Nephron (organoid): ENCODE measurements at regions not wholly inside any gene's neighbourhood (a gene's known extent, or its start where the extent isn't known, plus 50 kb on each side); places are given as distances from the start of the nearest gene placed in this dataset.
A peak's percentile ranks its signal among the peaks of the same experiment; 100 is the strongest.

Experiments used
- H3K27ac Mint-ChIP-seq, 3 experiments: 2 replicates each; pipeline ENCODE4 v1.8.0; 2020; ENCODE audit warnings: mixed read lengths in 3 of 3, mild to moderate bottlenecking in 2 of 3, moderate library complexity in 1 of 3
- H3K27me3 Mint-ChIP-seq: 2 replicates; pipeline ENCODE4 v1.8.0; 2021; ENCODE audit warnings: low read depth, mild to moderate bottlenecking, moderate library complexity, mixed read lengths
- H3K36me3 Mint-ChIP-seq: 2 replicates; pipeline ENCODE4 v1.8.0; 2020; ENCODE audit warnings: low read depth, mixed read lengths
- H3K4me1 Mint-ChIP-seq: 2 replicates; pipeline ENCODE4 v1.8.0; 2020; ENCODE audit warnings: mixed read lengths
- H3K4me3 Mint-ChIP-seq, 3 experiments: 2 replicates each; pipeline ENCODE4 v1.8.0; 2020; ENCODE audit warnings: mild to moderate bottlenecking in 3 of 3, mixed read lengths in 3 of 3, moderate library complexity in 2 of 3
- H3K9me3 Mint-ChIP-seq: 2 replicates; pipeline ENCODE4 v1.8.0; 2020; ENCODE audit warnings: mixed read lengths
- CTCF ChIP-seq, 3 experiments: fragments of 200-600 bp; sonication (generic); IDR thresholded peaks; one replicate each; pipeline ENCODE4 v1.5.0; 2021; ENCODE audit warnings: antibody characterized with exemption in 3 of 3; ENCODE audit not compliant: unreplicated experiment in 3 of 3

- Mint-ChIP-seq H3K4me1 (peaks cover 27% of the 10 kb centered on the region), H3K36me3 (no peaks in the 10 kb centered on the region), H3K9me3 (no peaks in the 10 kb centered on the region), H3K4me3 (no peak overlapping the region), H3K27me3 (peaks cover 21% of the 10 kb centered on the region), H3K27ac (peak overlapping the region in 1 of 3 experiments; percentile 9)
- no peak for TF ChIP-seq CTCF (IDR thresholded peaks at IDR 0.05; ENCODE audit: unreplicated experiment in 3 of 3)
These were observed 198.3 kb downstream of the ERCC6L2 start for GRCh38 chr9:96073531-96074480.

GRCh38 chr9:96072930-96073329 lies 197.4 kb downstream of the ERCC6L2 start:
- no peak overlapping the region for H3K27ac Mint-ChIP-seq
- TF ChIP-seq CTCF (IDR thresholded peaks at IDR 0.05; ENCODE audit: unreplicated experiment in 3 of 3), result no peak
- no peaks in the 10 kb centered on the region for H3K36me3 Mint-ChIP-seq
- no peak overlapping the region for H3K4me3 Mint-ChIP-seq
- H3K9me3 Mint-ChIP-seq, result no peaks in the 10 kb centered on the region
- H3K4me1 Mint-ChIP-seq, result peaks cover 30% of the 10 kb centered on the region
- H3K27me3 Mint-ChIP-seq, result peaks cover 21% of the 10 kb centered on the region

GRCh38 chr9:96071815-96072124 lies 196.3 kb downstream of the ERCC6L2 start:
- Mint-ChIP-seq H3K9me3 (no peaks in the 10 kb centered on the region), H3K27me3 (peaks cover 21% of the 10 kb centered on the region), H3K27ac (peak overlapping the region in 2 of 3 experiments; percentile 17 to 51), H3K4me1 (peaks cover 35% of the 10 kb centered on the region), H3K36me3 (no peaks in the 10 kb centered on the region), H3K4me3 (no peak overlapping the region)
- peak in 1 of 3 experiments; percentile 9 for TF ChIP-seq CTCF (IDR thresholded peaks at IDR 0.05; ENCODE audit: unreplicated experiment in 3 of 3)

- Mint-ChIP-seq H3K4me1 (peaks cover 38% of the 10 kb centered on the region), H3K27me3 (peaks cover 21% of the 10 kb centered on the region), H3K9me3 (no peaks in the 10 kb centered on the region), H3K27ac (peak overlapping the region in 2 of 3 experiments; percentile 25 to 51), H3K36me3 (no peaks in the 10 kb centered on the region), H3K4me3 (no peak overlapping the region)
- TF ChIP-seq CTCF (IDR thresholded peaks at IDR 0.05; ENCODE audit: unreplicated experiment in 3 of 3), result peak; percentile 56 to 63 (median 57)
These were observed 195.8 kb downstream of the ERCC6L2 start for GRCh38 chr9:96071076-96071814.

GRCh38 chr9:96069629-96070220 lies 194.2 kb downstream of the ERCC6L2 start:
- Mint-ChIP-seq H3K27me3 (peaks cover 15% of the 10 kb centered on the region), H3K4me1 (peaks cover 42% of the 10 kb centered on the region), H3K9me3 (no peaks in the 10 kb centered on the region), H3K36me3 (no peaks in the 10 kb centered on the region), H3K27ac (no peak overlapping the region), H3K4me3 (no peak overlapping the region)
- no peak for TF ChIP-seq CTCF (IDR thresholded peaks at IDR 0.05; ENCODE audit: unreplicated experiment in 3 of 3)
